Upper lobe of left lung (tissue), 4 donors: ENCODE measurements at regions not wholly inside any gene's neighbourhood (a gene's known extent, or its start where the extent isn't known, plus 50 kb on each side); places are given as distances from the start of the nearest gene placed in this dataset.

ENCODE experiments used
- EP300 ChIP-seq, 4 donors: sonication (generic); formaldehyde crosslinking; IDR thresholded peaks; one replicate each; pipeline ENCODE4 v1.5.1; 2017; ENCODE audit warnings: antibody characterized with exemption in 4 of 4, control low read depth in 2 of 4
- POLR2A ChIP-seq, 4 donors: fragments of 450-650 bp; IDR thresholded peaks; one replicate each; pipeline ENCODE4 v1.5.1; 2016 to 2017; ENCODE audit warnings: antibody characterized with exemption in 4 of 4, mild to moderate bottlenecking in 2 of 4
- POLR2AphosphoS5 ChIP-seq, 2 donors: sonication (generic); formaldehyde crosslinking; IDR thresholded peaks; one replicate each; pipeline ENCODE4 v1.5.1; 2017; ENCODE audit warnings: antibody characterized with exemption in 2 of 2
- TF ChIP-seq, protein P1 (sequence below), 6 experiments: fragments of 450-650 bp in 4 of 6; fragments of 200-600 bp in 2 of 6; sonication (generic) in 2 of 6; IDR thresholded peaks; one replicate each; pipeline ENCODE4 v1.5.1; 2016 to 2019; ENCODE audit warnings: antibody characterized with exemption in 6 of 6

GRCh38 chr1:234765672-234766071 is 155.7 kb upstream of the IRF2BP2 start:
- TF ChIP-seq POLR2A (IDR thresholded peaks at IDR 0.05) = no peak
- TF ChIP-seq, protein P1, sequence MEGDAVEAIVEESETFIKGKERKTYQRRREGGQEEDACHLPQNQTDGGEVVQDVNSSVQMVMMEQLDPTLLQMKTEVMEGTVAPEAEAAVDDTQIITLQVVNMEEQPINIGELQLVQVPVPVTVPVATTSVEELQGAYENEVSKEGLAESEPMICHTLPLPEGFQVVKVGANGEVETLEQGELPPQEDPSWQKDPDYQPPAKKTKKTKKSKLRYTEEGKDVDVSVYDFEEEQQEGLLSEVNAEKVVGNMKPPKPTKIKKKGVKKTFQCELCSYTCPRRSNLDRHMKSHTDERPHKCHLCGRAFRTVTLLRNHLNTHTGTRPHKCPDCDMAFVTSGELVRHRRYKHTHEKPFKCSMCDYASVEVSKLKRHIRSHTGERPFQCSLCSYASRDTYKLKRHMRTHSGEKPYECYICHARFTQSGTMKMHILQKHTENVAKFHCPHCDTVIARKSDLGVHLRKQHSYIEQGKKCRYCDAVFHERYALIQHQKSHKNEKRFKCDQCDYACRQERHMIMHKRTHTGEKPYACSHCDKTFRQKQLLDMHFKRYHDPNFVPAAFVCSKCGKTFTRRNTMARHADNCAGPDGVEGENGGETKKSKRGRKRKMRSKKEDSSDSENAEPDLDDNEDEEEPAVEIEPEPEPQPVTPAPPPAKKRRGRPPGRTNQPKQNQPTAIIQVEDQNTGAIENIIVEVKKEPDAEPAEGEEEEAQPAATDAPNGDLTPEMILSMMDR (IDR thresholded peaks at IDR 0.05) = no peak
- TF ChIP-seq POLR2AphosphoS5 (IDR thresholded peaks at IDR 0.05) = no peak
- no peak for TF ChIP-seq EP300 (IDR thresholded peaks at IDR 0.05)
